SW480 (cell line): ENCODE measurements at regions not wholly inside any gene's neighbourhood (a gene's known extent, or its start where the extent isn't known, plus 50 kb on each side); places are given as distances from the start of the nearest gene placed in this dataset.

ENCODE experiments used
- DNase-seq: peaks from one replicate; pipeline ENCODE4 v3.0.0-alpha.2; 2016; ENCODE audit warnings: low spot score

DNA sequence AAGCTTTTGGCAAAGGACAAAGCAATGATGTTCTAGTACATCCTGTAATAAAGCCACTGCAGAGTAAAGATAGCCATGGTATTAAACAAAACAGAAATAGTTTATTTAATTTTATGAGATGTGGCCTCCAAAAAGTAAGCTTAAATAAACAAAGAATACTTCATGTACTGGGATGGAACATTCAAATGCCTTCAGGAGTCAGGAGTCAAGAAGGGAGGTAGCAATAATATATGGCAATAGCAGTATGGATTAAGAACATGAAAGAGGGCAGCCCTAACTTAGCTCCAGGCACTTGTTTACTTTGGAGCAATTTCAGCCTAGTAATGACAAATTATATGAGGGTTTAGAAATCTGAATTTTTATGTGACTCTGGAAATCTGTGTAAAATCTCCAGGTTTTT is 343.9 kb upstream of the THRB start:
- DNase-seq: no peak

DNA sequence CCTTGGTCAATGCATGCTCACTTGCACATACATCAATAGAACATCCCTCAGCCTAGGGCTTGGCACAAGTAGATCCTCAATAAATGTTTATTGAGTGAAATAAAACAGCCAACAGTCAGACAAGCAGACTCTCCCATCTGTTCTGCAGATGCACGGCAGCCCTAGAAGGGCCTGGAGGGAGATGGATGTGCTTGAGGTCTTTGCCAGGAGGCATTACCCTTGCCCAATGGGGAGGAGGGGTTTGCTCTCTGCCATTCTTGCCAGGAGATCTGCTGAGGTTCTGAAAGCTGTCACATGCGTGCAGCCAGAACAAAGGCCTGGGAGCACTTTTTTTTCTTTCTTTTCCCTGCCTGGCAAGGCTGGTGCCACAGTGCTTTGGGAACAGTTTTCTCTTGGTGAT is 349.3 kb upstream of the THRB start:
- no peak for DNase-seq

DNA sequence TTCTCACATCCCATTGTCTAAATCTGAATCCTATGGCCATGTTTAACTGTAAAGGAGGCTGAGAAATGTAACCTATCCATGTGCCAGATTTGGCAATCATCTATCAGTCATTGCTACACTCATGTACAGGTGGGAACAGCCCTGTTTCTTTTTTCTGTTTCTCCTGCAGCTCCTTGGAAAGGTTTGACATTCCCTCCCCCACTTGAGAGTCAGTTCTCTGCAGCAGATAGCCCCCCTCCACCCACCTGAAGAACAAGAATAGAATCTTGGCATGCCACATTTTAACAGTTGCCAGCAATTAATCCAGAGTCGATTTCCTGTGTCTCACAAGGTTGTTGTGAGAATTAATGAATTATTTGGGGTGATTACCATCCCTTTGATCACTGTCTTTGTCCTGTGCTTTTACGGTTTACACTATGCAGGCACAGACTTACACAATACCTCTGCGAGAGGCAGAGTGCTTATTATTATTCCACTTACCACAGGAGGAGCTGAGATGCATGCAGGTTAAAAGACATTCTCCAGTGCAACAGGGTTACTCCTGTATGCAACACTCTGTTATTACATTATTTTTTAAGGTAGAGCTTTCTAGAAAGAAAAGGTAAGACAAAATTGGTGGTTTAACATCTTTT is 351.0 kb upstream of the THRB start:
- DNase-seq: no peak

DNA sequence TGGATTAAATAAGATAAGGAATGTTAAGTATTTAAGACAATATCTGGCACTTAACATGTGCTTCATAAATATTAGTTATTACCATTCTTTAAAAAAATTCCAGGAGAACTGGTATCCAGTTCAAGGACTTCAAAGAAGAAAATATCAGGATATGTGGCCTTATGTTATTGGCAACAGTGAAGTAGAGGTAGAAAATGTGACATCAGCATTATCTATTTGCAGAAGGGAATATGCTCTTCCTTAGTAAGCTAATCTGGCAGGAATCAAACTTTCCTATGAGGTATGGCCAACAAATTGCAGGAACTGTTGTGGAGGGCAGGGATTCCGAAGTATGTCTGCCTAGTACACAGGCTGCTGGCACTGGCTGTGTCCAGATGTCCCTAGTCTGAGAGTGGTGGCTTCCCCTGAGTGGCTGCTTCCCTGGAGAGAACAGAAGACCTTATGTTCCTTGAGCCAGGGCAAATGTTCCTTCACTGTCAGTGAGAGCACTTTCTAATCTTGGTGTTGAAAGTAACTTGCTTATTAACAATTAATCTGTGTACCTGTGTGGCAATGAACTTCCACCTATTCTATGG is 351.7 kb upstream of the THRB start:
- DNase-seq: no peak

- no peak for DNase-seq
Measured at GRCh38 chr3:24850245-24850644, 355.6 kb upstream of the THRB start.

DNA sequence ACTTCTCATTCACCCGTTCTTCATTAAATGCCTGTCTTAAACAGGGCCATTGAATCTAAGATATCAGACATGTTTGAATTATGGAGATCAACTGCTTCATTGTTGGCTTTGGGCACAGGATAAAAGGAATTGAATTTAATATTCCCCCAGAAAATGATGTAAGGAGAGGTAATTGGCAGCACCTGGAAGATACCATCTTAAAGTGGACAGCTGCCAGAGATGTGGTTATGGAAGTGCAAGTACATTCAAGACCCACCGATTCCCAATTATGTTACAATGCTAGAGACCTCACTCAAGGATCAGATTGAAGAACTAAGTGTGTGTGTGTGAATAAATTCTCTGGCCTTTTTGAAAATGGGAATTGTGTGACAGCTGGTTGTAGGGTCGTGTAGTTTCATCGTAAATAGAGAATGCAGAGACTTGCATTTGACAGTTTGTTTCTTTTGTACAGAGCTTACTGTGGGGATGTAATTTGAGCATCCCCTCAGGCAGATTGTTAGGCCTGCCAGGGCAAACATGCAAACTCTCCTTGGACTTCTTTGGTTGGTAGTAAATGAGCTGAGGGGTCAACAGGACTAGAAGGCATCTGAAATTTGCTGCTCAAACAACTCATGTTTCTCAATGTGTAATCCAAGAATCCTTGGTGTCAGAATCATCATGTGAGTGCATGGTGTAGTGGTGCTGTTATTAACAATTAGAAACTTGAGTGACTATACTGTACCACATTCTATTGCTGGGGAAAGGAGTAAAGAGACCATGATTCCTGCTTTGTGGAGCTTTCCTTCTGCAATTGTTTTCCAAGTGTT is 359.2 kb upstream of the THRB start:
- no peak for DNase-seq

DNA sequence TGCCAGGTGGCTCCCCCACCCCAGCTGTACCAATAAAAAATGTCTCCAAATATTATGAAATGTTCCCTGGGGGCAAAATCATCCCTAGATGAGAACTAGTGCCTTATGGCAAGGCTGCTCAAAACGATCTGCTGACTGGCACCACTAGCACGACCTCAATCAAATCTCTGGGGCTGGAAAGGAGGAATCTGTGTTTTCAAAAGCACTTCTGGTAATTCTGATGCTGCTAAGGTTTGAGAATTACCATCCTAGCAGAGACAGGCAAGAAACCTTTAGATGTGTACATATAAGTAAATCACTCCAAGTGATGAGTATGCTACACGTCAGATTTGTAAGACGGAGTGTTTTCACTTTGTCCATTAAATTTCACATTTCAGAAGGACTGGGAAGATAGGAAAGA is 360.1 kb upstream of the THRB start:
- DNase-seq: no peak

DNA sequence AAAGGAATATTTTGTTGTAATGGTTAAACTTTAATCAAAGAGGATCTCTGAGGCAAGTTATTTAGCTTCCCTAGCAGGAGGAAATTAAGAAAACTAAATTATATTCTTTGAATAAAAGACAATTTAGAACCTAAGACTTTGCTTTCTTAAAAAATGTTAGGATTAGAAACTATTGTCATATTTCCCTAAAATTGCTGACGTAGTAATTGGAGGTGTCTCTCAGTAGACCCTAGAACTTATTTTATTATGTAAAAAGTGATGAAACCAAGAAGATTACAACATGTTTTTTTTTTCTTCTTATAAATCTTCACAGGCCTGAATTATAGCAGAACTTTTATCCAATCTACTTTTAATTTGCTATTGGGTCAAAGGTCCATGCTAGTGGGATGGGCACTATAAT is 363.3 kb upstream of the THRB start:
- DNase-seq: no peak

GRCh38 chr3:24863215-24863614 is 368.6 kb upstream of the THRB start:
- no peak for DNase-seq

- no peak for DNase-seq
Measured at GRCh38 chr3:24867783-24868182, 373.1 kb upstream of the THRB start.

- DNase-seq: no peak
Measured at GRCh38 chr3:24881239-24881638, 386.6 kb upstream of the THRB start.

- DNase-seq: no peak
Measured at GRCh38 chr3:24886501-24886900, 391.9 kb upstream of the THRB start.

GRCh38 chr3:24890012-24890411 is 395.4 kb upstream of the THRB start:
- no peak for DNase-seq

DNA sequence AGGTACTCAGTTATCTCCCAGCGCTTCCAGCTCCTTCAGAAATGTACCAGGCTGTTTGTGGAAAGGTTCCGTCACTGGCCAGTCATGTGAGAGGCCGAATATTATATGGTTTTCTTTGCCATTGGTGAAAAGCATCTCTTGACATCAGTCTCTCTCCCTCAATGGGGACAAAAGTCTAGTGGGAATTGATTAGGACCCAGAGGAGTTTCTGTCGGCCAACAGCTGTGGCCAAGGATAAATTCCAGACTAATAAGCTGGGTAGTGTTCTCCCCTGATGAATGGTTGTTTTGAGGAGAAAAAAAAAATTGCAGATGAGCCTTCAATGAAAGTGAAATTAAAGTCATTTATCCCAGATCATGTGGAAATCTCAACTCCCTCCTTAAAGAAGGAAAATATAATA is 404.7 kb upstream of the THRB start:
- no peak for DNase-seq

DNA sequence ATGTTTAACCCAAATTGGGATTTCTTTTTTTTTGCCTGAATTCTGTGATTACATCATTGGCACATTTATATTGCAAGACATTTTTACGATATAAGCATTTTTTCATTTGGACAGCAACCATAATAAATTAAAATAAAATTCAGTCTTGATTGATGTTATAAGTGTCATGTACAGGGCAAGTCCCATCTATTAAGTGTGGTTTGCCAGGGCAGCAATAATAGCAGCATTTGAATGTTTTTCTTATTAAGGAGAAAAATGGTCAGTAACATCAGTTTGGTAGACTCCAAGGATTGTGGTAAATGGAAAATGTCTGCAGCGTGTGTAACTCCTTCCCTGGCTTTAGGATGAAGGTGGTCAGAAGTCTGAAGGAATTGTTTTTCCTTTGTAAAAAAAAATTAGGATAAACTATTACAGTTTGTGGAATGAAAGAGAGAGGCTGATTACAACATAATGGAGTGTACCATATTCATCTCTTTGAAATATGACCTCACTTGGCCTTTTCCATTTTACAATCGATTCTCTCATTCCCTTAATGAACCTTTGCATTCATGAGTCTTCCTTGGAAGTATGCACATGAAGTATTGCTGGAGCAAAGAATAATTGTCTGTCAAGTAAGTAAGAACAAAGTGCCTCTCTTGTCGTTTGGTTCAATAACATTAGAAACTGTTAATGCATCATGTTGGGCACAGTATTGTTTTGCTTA is 405.4 kb upstream of the THRB start:
- no peak for DNase-seq

DNA sequence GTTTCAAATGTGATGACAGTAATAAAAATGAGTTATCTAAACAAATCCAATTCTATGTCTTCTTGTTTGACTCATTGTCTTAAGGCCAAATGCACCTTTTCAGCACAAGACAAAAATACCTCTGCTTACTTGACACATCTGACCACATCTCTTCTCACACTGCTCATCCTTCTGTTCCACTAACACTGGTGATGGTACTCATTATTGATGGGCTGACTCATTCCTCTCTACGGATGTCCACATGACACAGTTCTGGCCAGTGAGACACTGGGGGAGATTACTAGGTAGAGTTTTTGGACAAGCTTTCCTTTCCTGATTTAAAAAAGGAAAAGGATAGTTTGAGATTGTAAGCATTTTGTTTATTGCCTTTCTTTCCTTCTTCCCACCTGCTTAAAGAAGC is 410.6 kb upstream of the THRB start:
- DNase-seq: no peak

DNA sequence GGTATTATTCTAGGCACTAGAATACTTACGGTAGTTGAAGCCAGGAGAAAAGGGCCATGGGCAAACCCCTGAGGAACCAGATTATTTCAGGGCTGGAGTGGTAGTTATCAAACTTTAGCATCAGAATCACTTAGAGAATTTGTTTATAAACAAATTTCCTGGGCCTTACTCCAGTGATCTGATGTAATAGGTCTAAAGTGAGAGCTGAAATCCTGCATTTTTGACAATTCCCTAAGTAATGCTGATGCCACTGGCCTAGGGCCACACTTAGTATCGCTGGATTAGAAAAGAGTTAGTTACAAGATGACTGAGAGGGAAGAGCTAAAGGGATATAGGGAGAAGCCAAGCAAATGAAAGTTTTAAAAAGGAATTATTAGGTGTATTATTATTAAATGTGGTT is 412.5 kb upstream of the THRB start:
- DNase-seq: no peak

GRCh38 chr3:24911076-24911475 is 416.4 kb upstream of the THRB start:
- DNase-seq: no peak

DNA sequence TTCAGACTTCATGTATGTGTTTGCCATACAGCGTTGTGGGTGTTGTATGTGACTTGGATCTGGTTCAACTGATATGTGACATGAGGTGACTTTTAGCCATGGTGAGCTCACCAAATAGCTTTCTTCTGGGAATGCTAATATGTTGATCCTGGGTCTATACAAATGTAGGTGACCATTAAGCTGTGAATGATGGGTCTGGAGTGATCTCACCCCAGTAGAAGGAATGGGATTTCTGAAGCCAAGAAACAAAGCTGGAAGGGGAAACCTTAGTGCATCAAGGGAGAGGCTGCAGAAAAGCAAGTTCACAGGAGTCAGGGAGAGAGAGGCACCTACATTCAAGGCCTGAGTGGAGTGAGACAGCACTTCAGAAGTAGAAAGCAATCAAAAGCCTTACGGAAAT is 421.0 kb upstream of the THRB start:
- no peak for DNase-seq

DNA sequence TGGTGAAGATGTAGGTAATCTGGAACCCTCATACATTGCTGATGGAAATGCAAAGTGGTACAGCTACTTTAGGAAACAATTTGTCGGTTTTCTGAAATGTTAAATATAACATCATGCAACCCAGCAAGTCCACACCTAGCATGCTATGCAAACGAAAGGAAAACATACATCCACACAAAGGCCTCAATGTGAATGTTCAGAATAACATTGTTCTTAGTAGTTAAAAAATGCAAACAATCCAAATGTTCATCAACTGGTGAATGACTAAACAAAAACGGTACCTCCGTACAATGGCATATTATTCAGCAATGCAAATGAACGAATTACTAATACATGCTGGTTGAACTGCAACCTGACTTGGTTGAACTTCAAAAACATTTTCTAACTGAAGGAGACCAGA is 423.3 kb upstream of the THRB start:
- no peak for DNase-seq

GRCh38 chr3:24923570-24923969 is 428.9 kb upstream of the THRB start:
- DNase-seq: no peak

GRCh38 chr3:24929521-24929920 is 434.9 kb upstream of the THRB start:
- no peak for DNase-seq

DNA sequence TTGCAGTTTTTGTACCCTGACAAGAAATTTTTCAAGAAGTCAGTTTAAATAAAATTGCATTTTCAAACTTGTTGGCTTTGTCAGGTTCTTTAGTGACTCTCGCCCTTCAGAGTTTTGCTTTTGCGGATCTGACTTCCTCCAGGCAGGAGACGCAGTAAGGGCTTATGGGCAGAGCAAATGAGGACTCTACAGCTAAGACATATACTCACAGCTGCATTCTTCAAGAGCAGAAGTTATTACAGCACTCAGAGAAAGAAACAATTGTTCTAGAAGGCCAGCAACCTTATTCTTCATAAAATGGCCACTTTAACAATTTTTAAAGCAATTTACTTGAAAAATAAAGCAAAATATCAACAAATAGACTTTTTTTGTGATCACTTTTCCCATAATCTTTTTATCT is 438.8 kb upstream of the THRB start:
- no peak for DNase-seq
